ENCODE measurements at regions not wholly inside any gene's neighbourhood (a gene's known extent, or its start where the extent isn't known, plus 50 kb on each side); places are given as distances from the start of the nearest gene placed in this dataset.

DNA sequence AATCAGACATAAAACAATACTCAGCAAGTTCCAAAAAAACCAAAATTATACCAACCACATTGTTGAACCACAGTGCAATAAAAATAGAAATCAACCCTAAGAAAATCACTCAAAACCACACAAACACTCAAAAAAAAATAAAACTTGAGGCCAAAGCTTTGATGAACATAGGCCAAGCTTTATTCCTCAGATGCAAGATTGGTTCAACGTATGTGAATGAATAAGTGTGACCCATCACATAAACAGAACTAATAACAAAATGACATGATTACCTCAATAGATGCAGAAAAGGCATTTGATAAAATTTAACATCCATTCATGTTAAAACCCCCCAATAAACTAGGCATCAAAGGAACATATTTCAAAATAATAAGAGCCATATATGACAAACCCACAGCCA is 506.1 kb upstream of the FZD8 start:
- no peak for TF ChIP-seq EZH2 (IDR thresholded peaks at IDR 0.05; ENCODE audit: insufficient read depth, low read length)
- TF ChIP-seq CTCF (IDR thresholded peaks at IDR 0.05; ENCODE audit: insufficient read depth, low read depth, low read length), result no peak

All from astrocyte (in vitro differentiated cells and primary cell).